Peyer's patch (tissue), 4 donors: ENCODE measurements at regions not wholly inside any gene's neighbourhood (a gene's known extent, or its start where the extent isn't known, plus 50 kb on each side); places are given as distances from the start of the nearest gene placed in this dataset.

ENCODE experiments used
- DNase-seq, 3 donors: peaks; one replicate each; pipeline ENCODE4 v3.0.0-alpha.2; 2017 to 2019
- H3K27ac ChIP-seq, 4 donors: fragments of 200-600 bp; sonication (generic); one replicate each; pipeline ENCODE4 v1.5.1; 2016 to 2019
- H3K27me3 ChIP-seq, 2 donors: fragments of 200-600 bp; sonication (generic); one replicate each; pipeline ENCODE4 v1.5.1; 2019
- H3K36me3 ChIP-seq, 3 donors: fragments of 200-600 bp; sonication (generic); one replicate each; pipeline ENCODE4 v1.5.1; 2016 to 2019
- H3K4me1 ChIP-seq, 4 donors: fragments of 200-600 bp; sonication (generic); one replicate each; pipeline ENCODE4 v1.5.1; 2016 to 2019
- H3K4me3 ChIP-seq, 4 donors: fragments of 200-600 bp; sonication (generic); 1 replicate in 3 of 4; 2 replicates in 1 of 4; pipeline ENCODE4 v1.5.1; 2016 to 2019; ENCODE audit warnings: mild to moderate bottlenecking in 1 of 4
- H3K9me3 ChIP-seq, 4 donors: fragments of 200-600 bp; sonication (generic); one replicate each; pipeline ENCODE4 v1.5.1; 2016 to 2019; ENCODE audit warnings: mild to moderate bottlenecking in 1 of 4
- CTCF ChIP-seq, 6 experiments: fragments of 450-650 bp in 4 of 6; fragments of 200-600 bp in 2 of 6; sonication (generic) in 1 of 6; IDR thresholded peaks; one replicate each; pipeline ENCODE4 v1.5.1; 2017 to 2019; ENCODE audit warnings: antibody characterized with exemption in 6 of 6, mild to moderate bottlenecking in 3 of 6, moderate library complexity in 1 of 6
- POLR2A ChIP-seq, 2 donors: fragments of 450-650 bp; IDR thresholded peaks; one replicate each; pipeline ENCODE4 v1.5.1; 2017; ENCODE audit warnings: antibody characterized with exemption in 2 of 2, mild to moderate bottlenecking in 2 of 2, moderate library complexity in 2 of 2

GRCh38 chr5:32935283-32935682, 224.2 kb downstream of the NPR3 start:
- DNase-seq: no peak
- no peak overlapping the region for H3K27ac ChIP-seq
- H3K4me3 ChIP-seq: no peak overlapping the region
- H3K27me3 ChIP-seq: no peaks in the 10 kb centered on the region
- no peaks in the 10 kb centered on the region for H3K9me3 ChIP-seq
- H3K36me3 ChIP-seq: no peaks in the 10 kb centered on the region
- no peaks in the 10 kb centered on the region for H3K4me1 ChIP-seq
- TF ChIP-seq POLR2A (IDR thresholded peaks at IDR 0.05): no peak
- no peak for TF ChIP-seq CTCF (IDR thresholded peaks at IDR 0.05)

- Histone ChIP-seq H3K36me3 (no peaks in the 10 kb centered on the region), H3K4me1 (no peaks in the 10 kb centered on the region), H3K27ac (no peak overlapping the region), H3K9me3 (no peaks in the 10 kb centered on the region), H3K4me3 (no peak overlapping the region), H3K27me3 (no peaks in the 10 kb centered on the region)
- DNase-seq: no peak
- TF ChIP-seq POLR2A (IDR thresholded peaks at IDR 0.05): no peak
- no peak for TF ChIP-seq CTCF (IDR thresholded peaks at IDR 0.05)
Measured at GRCh38 chr5:32936329-32936728, 225.2 kb downstream of the NPR3 start.

GRCh38 chr5:32942225-32942989, 231.3 kb downstream of the NPR3 start:
- TF ChIP-seq POLR2A (IDR thresholded peaks at IDR 0.05) (no peak), CTCF (IDR thresholded peaks at IDR 0.05) (no peak)
- Histone ChIP-seq H3K27me3 (no peaks in the 10 kb centered on the region), H3K4me1 (no peaks in the 10 kb centered on the region), H3K9me3 (no peaks in the 10 kb centered on the region), H3K27ac (no peak overlapping the region), H3K36me3 (no peaks in the 10 kb centered on the region), H3K4me3 (no peak overlapping the region)
- no peak for DNase-seq

- Histone ChIP-seq H3K4me1 (no peaks in the 10 kb centered on the region), H3K36me3 (no peaks in the 10 kb centered on the region), H3K27me3 (no peaks in the 10 kb centered on the region), H3K4me3 (no peak overlapping the region), H3K9me3 (no peaks in the 10 kb centered on the region), H3K27ac (no peak overlapping the region)
- TF ChIP-seq POLR2A (IDR thresholded peaks at IDR 0.05): no peak
- TF ChIP-seq CTCF (IDR thresholded peaks at IDR 0.05): no peak
- no peak for DNase-seq
Measured at GRCh38 chr5:32949286-32949970, 238.3 kb downstream of the NPR3 start.

- H3K27ac ChIP-seq: no peak overlapping the region
- TF ChIP-seq POLR2A (IDR thresholded peaks at IDR 0.05) (no peak), CTCF (IDR thresholded peaks at IDR 0.05) (no peak)
- no peaks in the 10 kb centered on the region for H3K4me1 ChIP-seq
- H3K27me3 ChIP-seq: no peaks in the 10 kb centered on the region
- H3K36me3 ChIP-seq: no peaks in the 10 kb centered on the region
- H3K4me3 ChIP-seq: no peak overlapping the region
- DNase-seq: no peak
- H3K9me3 ChIP-seq: no peaks in the 10 kb centered on the region
Measured at GRCh38 chr5:32951003-32951402, 239.9 kb downstream of the NPR3 start.
